ENCODE measurements at regions not wholly inside any gene's neighbourhood (a gene's known extent, or its start where the extent isn't known, plus 50 kb on each side); places are given as distances from the start of the nearest gene placed in this dataset.
"Not testable (repeated sequence)": the region's sequence is repeated elsewhere in the genome, so short reads cannot be mapped to it uniquely, and the experiment has no call there.

DNA sequence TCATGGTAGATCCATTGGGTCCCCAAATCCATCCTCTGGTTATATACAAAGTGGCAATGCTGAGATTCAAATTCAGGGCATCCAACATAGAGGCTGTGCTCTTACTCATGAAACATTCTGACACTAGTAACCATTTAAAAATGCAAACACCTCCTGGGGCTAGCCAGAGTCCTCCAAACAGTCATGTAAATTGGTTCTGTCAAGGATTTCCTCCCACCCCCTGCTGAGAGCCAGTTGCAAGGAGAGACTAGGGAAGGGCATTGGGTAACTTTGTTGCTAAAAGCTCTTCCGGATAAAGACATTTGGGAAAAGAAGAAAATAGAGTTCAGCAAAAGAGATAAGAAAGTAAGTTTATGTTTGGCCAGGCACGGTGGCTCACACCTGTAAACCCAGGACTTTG is 58.3 kb downstream of the ART5 start:
- H3K9ac ChIP-seq (ENCODE audit: low read depth, low read length); H3K4me3 ChIP-seq (ENCODE audit: low read length); H3K36me3 ChIP-seq (ENCODE audit: insufficient read depth, low read length); H3K9me3 ChIP-seq (replicated peaks; ENCODE audit: low read length); H3K4me1 ChIP-seq (ENCODE audit: control insufficient read depth, insufficient read depth, low read length); H3K4me2 ChIP-seq (ENCODE audit: low read length); H3K27me3 ChIP-seq (ENCODE audit: control insufficient read depth, insufficient read depth, low read length): not testable (repeated sequence)

- H3K4me2 ChIP-seq (ENCODE audit: low read length); H3K9ac ChIP-seq (ENCODE audit: low read depth, low read length); H3K27me3 ChIP-seq (ENCODE audit: control insufficient read depth, insufficient read depth, low read length); H3K9me3 ChIP-seq (replicated peaks; ENCODE audit: low read length); H3K36me3 ChIP-seq (ENCODE audit: insufficient read depth, low read length); H3K4me1 ChIP-seq (ENCODE audit: control insufficient read depth, insufficient read depth, low read length); H3K4me3 ChIP-seq (ENCODE audit: low read length): not testable (repeated sequence)
These were observed 60.4 kb downstream of the ART5 start for GRCh38 chr11:3581389-3581725.

DNA sequence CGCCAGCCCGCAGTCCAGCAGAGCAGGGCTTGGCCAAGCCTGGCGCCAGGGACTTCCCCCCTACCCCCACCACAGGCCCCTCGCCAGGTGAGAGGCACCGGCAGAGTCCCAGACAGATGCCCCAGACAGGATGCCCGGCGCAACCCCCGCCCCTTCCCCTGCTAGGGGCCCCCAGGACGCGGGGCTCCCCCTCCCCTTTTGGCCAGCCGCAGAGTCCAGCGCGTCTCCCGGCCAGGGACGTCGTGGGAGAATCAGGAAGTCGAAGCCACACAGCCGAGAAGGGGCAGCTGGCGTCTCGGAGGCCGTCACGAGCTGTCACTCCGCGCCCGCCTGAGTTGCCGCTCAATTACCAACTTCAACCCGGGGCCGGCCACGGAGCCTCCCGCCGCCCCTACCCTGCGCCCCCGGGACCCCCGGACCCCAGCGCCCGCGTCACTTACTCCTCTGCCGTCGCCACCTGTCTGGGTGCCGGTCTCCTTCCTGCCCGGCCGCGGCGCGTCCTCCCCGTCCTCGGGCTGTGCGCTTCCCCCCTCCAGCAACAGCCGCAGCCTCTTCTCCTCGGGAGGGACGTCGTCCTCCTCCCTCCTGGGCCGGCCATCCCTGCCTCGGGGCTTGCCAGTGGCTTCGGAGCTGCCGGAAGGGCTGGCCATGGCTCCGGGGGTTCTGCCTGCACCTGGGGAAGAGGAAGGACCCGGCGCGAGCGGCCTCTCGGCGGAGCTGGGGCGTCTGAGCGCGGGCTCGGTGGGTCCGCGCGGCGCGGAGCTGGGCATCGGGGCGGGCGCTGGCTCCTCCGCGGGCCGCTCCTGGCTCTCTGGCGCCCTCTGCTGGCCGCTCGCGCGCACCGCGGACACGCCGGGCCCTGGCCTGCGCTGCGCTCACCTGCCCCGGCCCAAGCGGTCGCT is 61.1 kb downstream of the ART5 start:
- not testable (repeated sequence) for H3K9me3 ChIP-seq (replicated peaks; ENCODE audit: low read length); H3K9ac ChIP-seq (ENCODE audit: low read depth, low read length); H3K4me1 ChIP-seq (ENCODE audit: control insufficient read depth, insufficient read depth, low read length); H3K27me3 ChIP-seq (ENCODE audit: control insufficient read depth, insufficient read depth, low read length); H3K36me3 ChIP-seq (ENCODE audit: insufficient read depth, low read length)
- Histone ChIP-seq H3K4me3 (ENCODE audit: low read length) (peak overlapping the region; percentile 39), H3K4me2 (ENCODE audit: low read length) (peak overlapping the region; percentile 69)

- not testable (repeated sequence) for H3K36me3 ChIP-seq (ENCODE audit: insufficient read depth, low read length); H3K4me1 ChIP-seq (ENCODE audit: control insufficient read depth, insufficient read depth, low read length); H3K4me2 ChIP-seq (ENCODE audit: low read length); H3K4me3 ChIP-seq (ENCODE audit: low read length); H3K9ac ChIP-seq (ENCODE audit: low read depth, low read length); H3K9me3 ChIP-seq (replicated peaks; ENCODE audit: low read length); H3K27me3 ChIP-seq (ENCODE audit: control insufficient read depth, insufficient read depth, low read length)
These were observed 62.0 kb downstream of the ART5 start for GRCh38 chr11:3579600-3580459.

GRCh38 chr11:3576066-3576604 is 65.7 kb downstream of the ART5 start:
- H3K9me3 ChIP-seq (replicated peaks; ENCODE audit: low read length); H3K4me1 ChIP-seq (ENCODE audit: control insufficient read depth, insufficient read depth, low read length): not testable (repeated sequence)

GRCh38 chr11:3572976-3573647 is 68.7 kb downstream of the ART5 start:
- not testable (repeated sequence) for H3K27me3 ChIP-seq (ENCODE audit: control insufficient read depth, insufficient read depth, low read length); H3K4me1 ChIP-seq (ENCODE audit: control insufficient read depth, insufficient read depth, low read length); H3K4me3 ChIP-seq (ENCODE audit: low read length); H3K9me3 ChIP-seq (replicated peaks; ENCODE audit: low read length); H3K9ac ChIP-seq (ENCODE audit: low read depth, low read length); H3K4me2 ChIP-seq (ENCODE audit: low read length); H3K36me3 ChIP-seq (ENCODE audit: insufficient read depth, low read length)

More at GRCh38 chr11:3576066-3576604, 65.7 kb downstream of the ART5 start:
- H3K27me3 ChIP-seq (ENCODE audit: control insufficient read depth, insufficient read depth, low read length); H3K4me2 ChIP-seq (ENCODE audit: low read length); H3K36me3 ChIP-seq (ENCODE audit: insufficient read depth, low read length); H3K4me3 ChIP-seq (ENCODE audit: low read length); H3K9ac ChIP-seq (ENCODE audit: low read depth, low read length): not testable (repeated sequence)

DNA sequence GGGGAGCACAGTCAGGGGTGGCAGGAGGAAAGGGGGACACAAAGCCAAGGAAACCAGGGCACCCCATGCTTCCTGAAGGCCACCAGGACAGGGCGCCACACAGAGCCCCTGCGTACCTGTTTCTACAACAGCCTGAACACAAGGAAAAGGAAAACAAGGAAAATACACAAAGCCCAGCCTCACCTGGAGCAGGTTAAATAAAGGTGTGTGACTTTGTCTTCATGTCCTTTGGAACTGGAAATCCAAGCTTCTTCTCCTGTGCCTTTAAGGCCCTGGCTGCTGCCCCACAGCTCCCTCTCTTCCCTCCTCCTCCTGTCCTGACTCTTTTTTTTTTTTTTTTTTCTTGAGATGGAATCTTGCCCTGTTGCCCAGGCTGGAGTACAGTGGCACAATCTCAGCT is 70.0 kb downstream of the ART5 start:
- not testable (repeated sequence) for H3K4me1 ChIP-seq (ENCODE audit: control insufficient read depth, insufficient read depth, low read length); H3K36me3 ChIP-seq (ENCODE audit: insufficient read depth, low read length); H3K9ac ChIP-seq (ENCODE audit: low read depth, low read length); H3K4me3 ChIP-seq (ENCODE audit: low read length); H3K27me3 ChIP-seq (ENCODE audit: control insufficient read depth, insufficient read depth, low read length); H3K9me3 ChIP-seq (replicated peaks; ENCODE audit: low read length); H3K4me2 ChIP-seq (ENCODE audit: low read length)

GRCh38 chr11:3565838-3566237 is 76.0 kb downstream of the ART5 start:
- H3K27me3 ChIP-seq (ENCODE audit: control insufficient read depth, insufficient read depth, low read length); H3K9me3 ChIP-seq (replicated peaks; ENCODE audit: low read length); H3K4me3 ChIP-seq (ENCODE audit: low read length); H3K9ac ChIP-seq (ENCODE audit: low read depth, low read length); H3K4me2 ChIP-seq (ENCODE audit: low read length); H3K36me3 ChIP-seq (ENCODE audit: insufficient read depth, low read length); H3K4me1 ChIP-seq (ENCODE audit: control insufficient read depth, insufficient read depth, low read length): not testable (repeated sequence)

DNA sequence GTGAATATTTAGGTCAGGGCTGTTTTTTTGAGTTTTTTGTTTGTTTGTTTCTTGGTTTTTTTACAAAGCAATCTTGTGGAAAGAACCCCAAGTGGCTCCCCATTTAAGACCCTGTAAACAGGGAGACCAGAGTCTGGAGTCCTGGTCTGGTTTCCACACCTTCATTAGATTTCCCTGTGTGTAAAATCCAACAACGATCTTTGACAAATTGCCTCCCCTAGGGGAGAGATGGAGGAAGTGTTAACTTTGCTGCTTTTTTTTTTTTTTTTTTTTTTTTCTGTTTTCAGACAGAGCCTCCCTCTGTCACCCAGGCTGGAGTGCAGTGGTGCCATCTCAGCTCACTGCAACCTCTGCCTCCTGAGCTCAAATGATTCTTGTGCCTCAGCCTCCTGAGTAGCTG is 77.4 kb downstream of the ART5 start:
- not testable (repeated sequence) for H3K9ac ChIP-seq (ENCODE audit: low read depth, low read length); H3K4me3 ChIP-seq (ENCODE audit: low read length); H3K36me3 ChIP-seq (ENCODE audit: insufficient read depth, low read length); H3K9me3 ChIP-seq (replicated peaks; ENCODE audit: low read length); H3K27me3 ChIP-seq (ENCODE audit: control insufficient read depth, insufficient read depth, low read length); H3K4me1 ChIP-seq (ENCODE audit: control insufficient read depth, insufficient read depth, low read length); H3K4me2 ChIP-seq (ENCODE audit: low read length)

DNA sequence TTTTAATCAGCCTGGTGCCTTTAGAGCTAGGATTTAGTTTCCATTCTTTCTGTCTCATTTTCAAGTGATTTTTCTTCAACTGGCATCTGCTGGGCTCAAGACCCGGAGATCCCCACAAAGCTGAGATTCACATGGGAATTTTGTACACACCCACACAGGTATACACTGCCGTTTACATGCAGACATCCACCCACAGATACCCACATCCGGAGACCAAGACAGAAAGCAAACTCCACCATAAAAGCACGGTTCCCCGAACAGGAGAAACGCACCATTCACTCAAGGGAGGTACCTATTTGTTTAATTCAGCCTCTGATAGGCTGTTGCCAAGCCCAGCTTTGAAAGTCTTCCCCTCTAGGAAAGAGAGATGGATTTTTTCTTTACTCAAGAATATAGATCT is 87.2 kb downstream of the ART5 start:
- not testable (repeated sequence) for H3K4me2 ChIP-seq (ENCODE audit: low read length); H3K4me1 ChIP-seq (ENCODE audit: control insufficient read depth, insufficient read depth, low read length); H3K9me3 ChIP-seq (replicated peaks; ENCODE audit: low read length); H3K9ac ChIP-seq (ENCODE audit: low read depth, low read length); H3K36me3 ChIP-seq (ENCODE audit: insufficient read depth, low read length); H3K4me3 ChIP-seq (ENCODE audit: low read length); H3K27me3 ChIP-seq (ENCODE audit: control insufficient read depth, insufficient read depth, low read length)

GRCh38 chr11:3544990-3545389 is 96.8 kb downstream of the ART5 start:
- H3K4me2 ChIP-seq (ENCODE audit: low read length); H3K4me1 ChIP-seq (ENCODE audit: control insufficient read depth, insufficient read depth, low read length); H3K4me3 ChIP-seq (ENCODE audit: low read length); H3K9me3 ChIP-seq (replicated peaks; ENCODE audit: low read length); H3K27me3 ChIP-seq (ENCODE audit: control insufficient read depth, insufficient read depth, low read length); H3K9ac ChIP-seq (ENCODE audit: low read depth, low read length); H3K36me3 ChIP-seq (ENCODE audit: insufficient read depth, low read length): not testable (repeated sequence)
